Endothelial cell of umbilical vein (primary cell): ENCODE measurements at regions not wholly inside any gene's neighbourhood (a gene's known extent, or its start where the extent isn't known, plus 50 kb on each side); places are given as distances from the start of the nearest gene placed in this dataset.

Source experiments
- BruUV-seq: library from RNA; stranded (reverse); fragments of 400-500 nt; replicated peaks from 2 replicates; lab custom pipeline; 2021; lab: Mats Ljungman, UMichigan
- CTCF ChIA-PET: fragments of 300-600, 350-600 bp; sonication (Branson Sonifier 250); formaldehyde crosslinking; loops from one replicate; lab custom pipeline; 2021; ENCODE audit warnings: antibody characterized with exemption, inconsistent platforms; lab: Charles Lee
- POLR2A ChIA-PET: fragments of 300-600, 350-600 bp; sonication (Branson Sonifier 250); formaldehyde crosslinking; loops from one replicate; lab custom pipeline; 2021; ENCODE audit warnings: antibody characterized with exemption, inconsistent platforms; lab: Charles Lee
- DNase-seq: peaks from one replicate; pipeline ENCODE4 v3.0.0-alpha.2; 2011; ENCODE audit warnings: low read depth, low spot score
- FAIRE-seq: peaks from 2 replicates; lab custom pipeline; 2011; peaks lifted over from hg19 to GRCh38; lab: Jason Lieb, UNC
- H2AFZ ChIP-seq: 2 replicates; pipeline ENCODE4 v1.6.0; 2012; ENCODE audit warnings: low read depth, low read length, control low read depth, inconsistent platforms
- H3K27ac ChIP-seq: 2 replicates; pipeline ENCODE4 v1.5.1; 2011; ENCODE audit warnings: low read depth, mild to moderate bottlenecking, control low read depth, low read length, moderate library complexity; ENCODE audit not compliant: insufficient read depth
- H3K27me3 ChIP-seq, 2 experiments: 2 replicates each; pipeline versions ENCODE4 v1.6.0 to v1.6.1; 2011; ENCODE audit warnings: low read length in 2 of 2, mixed read lengths in 1 of 2; ENCODE audit not compliant: control insufficient read depth in 2 of 2, insufficient read depth in 2 of 2
- H3K36me3 ChIP-seq, 2 experiments: 2 replicates in 1 of 2; 3 replicates in 1 of 2; pipeline ENCODE4 v1.5.1; 2011; ENCODE audit warnings: low read length in 2 of 2, mild to moderate bottlenecking in 1 of 2, moderate library complexity in 1 of 2; ENCODE audit not compliant: control insufficient read depth in 2 of 2, insufficient read depth in 2 of 2; ENCODE audit errors: extremely low read depth in 1 of 2
- H3K4me1 ChIP-seq: 3 replicates; pipeline ENCODE4 v1.5.1; 2011; ENCODE audit warnings: mild to moderate bottlenecking, low read length; ENCODE audit not compliant: control insufficient read depth, insufficient read depth; ENCODE audit errors: extremely low read depth
- H3K4me2 ChIP-seq: 2 replicates; pipeline ENCODE4 v1.6.1; 2011; ENCODE audit warnings: low read length, control low read depth, mixed read lengths; ENCODE audit not compliant: insufficient read depth
- H3K4me3 ChIP-seq, 3 experiments: fragments of 200-600 bp in 1 of 3; sonication (generic), shearing (Covaris generic) in 1 of 3; replicated peaks in 1 of 3; 2 replicates each; pipeline ENCODE4 v1.5.1; 2011 to 2016; ENCODE audit warnings: control low read depth in 3 of 3, low read length in 3 of 3, mild to moderate bottlenecking in 2 of 3, inconsistent platforms in 1 of 3, low read depth in 1 of 3, moderate library complexity in 1 of 3; ENCODE audit not compliant: insufficient read depth in 1 of 3
- H3K79me2 ChIP-seq: 2 replicates; pipeline ENCODE4 v1.6.0; 2012; ENCODE audit warnings: low read length, inconsistent platforms; ENCODE audit not compliant: control insufficient read depth, insufficient read depth
- H3K9ac ChIP-seq: replicated peaks from 2 replicates; pipeline ENCODE3; 2011; ENCODE audit warnings: low read length, control low read depth; ENCODE audit not compliant: insufficient read depth; ENCODE audit errors: extremely low read depth
- H3K9me1 ChIP-seq: replicated peaks from 3 replicates; pipeline ENCODE4 v1.6.0; 2011; ENCODE audit warnings: mild to moderate bottlenecking, low read length; ENCODE audit not compliant: control insufficient read depth, insufficient read depth; ENCODE audit errors: extremely low read depth
- H3K9me3 ChIP-seq: replicated peaks from 2 replicates; pipeline ENCODE4 v1.5.1; 2012; ENCODE audit warnings: low read length, inconsistent platforms; ENCODE audit not compliant: control insufficient read depth, insufficient read depth
- H4K20me1 ChIP-seq: replicated peaks from 2 replicates; pipeline ENCODE3; 2011; ENCODE audit warnings: mild to moderate bottlenecking, low read length; ENCODE audit not compliant: control insufficient read depth, insufficient read depth; ENCODE audit errors: extremely low read depth
- CTCF ChIP-seq, 2 donors: IDR thresholded peaks; 1 replicate in 1 of 2; 2 replicates in 1 of 2; pipeline ENCODE4 v1.5.1; 2011; ENCODE audit warnings: low read length in 2 of 2, mild to moderate bottlenecking in 2 of 2, moderate library complexity in 2 of 2, control low read depth in 1 of 2, inconsistent platforms in 1 of 2, low read depth in 1 of 2; ENCODE audit not compliant: insufficient read depth in 1 of 2; ENCODE audit errors: extremely low read depth in 1 of 2
- EZH2 ChIP-seq: IDR thresholded peaks from 2 replicates; pipeline ENCODE4 v1.6.1; 2012; ENCODE audit warnings: borderline replicate concordance, low read depth, mild to moderate bottlenecking, moderate library complexity, low read length, inconsistent platforms; ENCODE audit not compliant: severe bottlenecking
- FOS ChIP-seq: IDR thresholded peaks from 2 replicates; pipeline ENCODE4 v1.6.1; 2011; ENCODE audit warnings: mild to moderate bottlenecking, low read length, moderate library complexity, borderline replicate concordance; ENCODE audit not compliant: insufficient read depth
- GATA2 ChIP-seq: IDR thresholded peaks from 2 replicates; pipeline ENCODE4 v1.7.0; 2011; ENCODE audit warnings: low read depth, mild to moderate bottlenecking, moderate library complexity, mixed read lengths, low read length; ENCODE audit not compliant: insufficient read length, insufficient read depth
- JUN ChIP-seq: IDR thresholded peaks from 2 replicates; pipeline ENCODE4 v1.6.1; 2011; ENCODE audit warnings: borderline replicate concordance, low read depth; ENCODE audit not compliant: insufficient read length, insufficient read depth
- MAX ChIP-seq: IDR thresholded peaks from 2 replicates; pipeline ENCODE4 v1.6.1; 2011; ENCODE audit not compliant: insufficient read depth, insufficient read length
- MYC ChIP-seq: IDR thresholded peaks from one replicate; pipeline ENCODE4 v1.6.1; 2011; ENCODE audit warnings: mild to moderate bottlenecking, low read depth, low read length
- POLR2A ChIP-seq: IDR thresholded peaks from 2 replicates; pipeline ENCODE4 v1.6.1; 2012; ENCODE audit warnings: low read depth, mild to moderate bottlenecking, control low read depth, low read length
- POLR2AphosphoS5 ChIP-seq: IDR thresholded peaks from 2 replicates; pipeline ENCODE4 v1.6.1; 2012; ENCODE audit warnings: low read depth, mild to moderate bottlenecking, control low read depth, low read length, moderate library complexity; ENCODE audit not compliant: insufficient read depth
- dilution Hi-C: fragments of 300-500 bp; cut with MboI; formaldehyde crosslinking; loops from one replicate; pipeline ENCODE4 v1.15.0; 2019; ENCODE audit warnings: low sequenced_read_pairs; ENCODE audit not compliant: extremely low pct_ligation_motif_present
- intact Hi-C: fragments of 100-400 bp; cut with micrococcal nuclease; formaldehyde crosslinking; loops from one replicate; pipeline ENCODE4 v1.10.0; 2022

GRCh38 chr2:81739966-81740365 is 1435.4 kb upstream of the LRRTM1 start:
- intact Hi-C loops, result no loop called here
- Histone ChIP-seq H3K27me3 (no peaks in the 10 kb centered on the region), H3K4me2 (no peak overlapping the region), H3K9me3 (no peaks in the 10 kb centered on the region), H3K4me3 (no peak overlapping the region), H2AFZ (no peak overlapping the region), H3K4me1 (no peaks in the 10 kb centered on the region), H3K36me3 (no peaks in the 10 kb centered on the region), H4K20me1 (no peaks in the 10 kb centered on the region), H3K9ac (no peak overlapping the region), H3K79me2 (no peaks in the 10 kb centered on the region), H3K27ac (no peak overlapping the region), H3K9me1 (no peaks in the 10 kb centered on the region)
- DNase-seq (no peak), FAIRE-seq (no peak)
- BruUV-seq, result no TSS peak
- TF ChIP-seq JUN (no peak), MYC (no peak)
- CTCF ChIA-PET, result no interaction called here
- POLR2A ChIA-PET, result no interaction called here
- dilution Hi-C loops, result no loop called here

GRCh38 chr2:81734981-81735380 is 1430.4 kb upstream of the LRRTM1 start:
- no peak overlapping the region for H3K4me2 ChIP-seq
- H3K27me3 ChIP-seq, result no peaks in the 10 kb centered on the region
- dilution Hi-C loops, result no loop called here
- H3K79me2 ChIP-seq, result no peaks in the 10 kb centered on the region
- no TSS peak for BruUV-seq
- TF ChIP-seq MAX, result no peak
- TF ChIP-seq POLR2A, result no peak
- TF ChIP-seq CTCF (IDR thresholded peaks at IDR 0.05; ENCODE audit: extremely low read depth in 1 of 2, insufficient read depth in 1 of 2, low read depth in 1 of 2, low read length in 2 of 2), result no peak
- TF ChIP-seq EZH2, result no peak
- no peak for TF ChIP-seq GATA2
- no peak for TF ChIP-seq POLR2AphosphoS5
- no peak for TF ChIP-seq FOS
- no peak for TF ChIP-seq JUN
- no peaks in the 10 kb centered on the region for H3K9me3 ChIP-seq
- H2AFZ ChIP-seq, result no peak overlapping the region
- intact Hi-C loops, result no loop called here
- H3K36me3 ChIP-seq, result no peaks in the 10 kb centered on the region
- ChIA-PET CTCF (interaction anchor here (1.2 kb wide), 1 partner anchor 11 kb away, joined by 3 read pairs; no protein-coding TSS in a partner anchor), POLR2A (no interaction called here)
- H3K4me3 ChIP-seq, result no peak overlapping the region
- no peaks in the 10 kb centered on the region for H3K4me1 ChIP-seq
- H3K9me1 ChIP-seq, result no peaks in the 10 kb centered on the region
- no peak overlapping the region for H3K9ac ChIP-seq
- no peak overlapping the region for H3K27ac ChIP-seq
- FAIRE-seq (no peak), DNase-seq (no peak)
- no peaks in the 10 kb centered on the region for H4K20me1 ChIP-seq
